ENCODE measurements at regions not wholly inside any gene's neighbourhood (a gene's known extent, or its start where the extent isn't known, plus 50 kb on each side); places are given as distances from the start of the nearest gene placed in this dataset.

DNA sequence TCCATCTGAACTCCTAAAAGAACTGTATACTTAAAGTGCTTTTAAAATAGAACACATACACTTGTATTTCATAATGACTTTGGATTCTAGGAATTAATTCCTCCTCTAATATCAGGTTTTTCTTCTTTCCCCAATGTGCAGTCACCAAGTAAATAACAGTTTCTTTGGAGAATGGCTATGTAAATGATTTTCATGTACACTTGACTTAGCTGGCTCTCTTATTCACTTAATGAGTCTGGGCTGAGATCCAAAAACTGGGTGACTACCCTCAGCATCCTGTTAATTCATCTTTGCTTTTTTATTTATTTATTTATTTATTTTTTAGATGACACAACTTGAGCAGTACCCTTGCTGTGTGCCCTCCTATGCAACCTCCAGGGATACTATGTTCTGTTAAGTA, 1003.7 kb downstream of the SLITRK1 start:
- in situ Hi-C loops (cut with MboI; ENCODE audit: low sequenced_read_pairs) = no loop called here

DNA sequence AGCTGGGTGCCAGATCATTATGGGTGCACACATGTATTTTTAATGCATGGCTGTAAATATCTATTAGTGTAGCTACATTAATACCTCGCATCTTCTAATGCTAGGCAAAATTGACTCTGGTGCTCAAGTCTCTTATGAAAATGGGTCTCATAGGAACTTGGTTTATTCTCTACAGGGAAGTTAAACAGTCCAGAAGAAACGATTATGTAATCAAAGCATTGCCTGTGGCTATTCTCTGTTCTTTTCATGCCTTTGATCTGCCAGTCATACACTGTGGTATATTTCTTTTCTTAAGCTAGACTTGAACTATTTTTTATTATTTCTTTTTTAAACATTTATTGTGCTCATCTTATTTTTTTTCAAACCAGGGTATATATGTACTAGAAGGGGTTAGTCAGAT, 1015.0 kb downstream of the SLITRK1 start:
- in situ Hi-C loops (cut with MboI; ENCODE audit: low sequenced_read_pairs) = no loop called here

DNA sequence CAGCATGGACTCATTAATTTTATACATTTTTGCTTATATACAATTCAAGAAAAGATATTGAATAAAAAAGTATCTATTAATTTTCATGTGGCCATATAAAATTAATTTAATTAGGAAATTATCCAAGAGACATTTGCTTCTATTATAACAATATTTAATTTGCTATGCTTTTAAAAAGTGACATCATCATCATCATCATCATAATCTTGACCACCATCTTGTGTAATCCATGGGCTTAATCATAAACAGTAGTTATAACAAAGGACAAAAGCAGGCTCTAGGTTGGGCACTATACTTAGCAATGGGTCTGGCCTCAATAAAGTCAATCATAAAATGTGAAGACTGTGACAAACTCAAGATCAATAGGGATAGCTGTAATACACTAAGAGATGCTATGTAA, 1031.6 kb downstream of the SLITRK1 start:
- in situ Hi-C loops (cut with MboI; ENCODE audit: low sequenced_read_pairs) = no loop called here

DNA sequence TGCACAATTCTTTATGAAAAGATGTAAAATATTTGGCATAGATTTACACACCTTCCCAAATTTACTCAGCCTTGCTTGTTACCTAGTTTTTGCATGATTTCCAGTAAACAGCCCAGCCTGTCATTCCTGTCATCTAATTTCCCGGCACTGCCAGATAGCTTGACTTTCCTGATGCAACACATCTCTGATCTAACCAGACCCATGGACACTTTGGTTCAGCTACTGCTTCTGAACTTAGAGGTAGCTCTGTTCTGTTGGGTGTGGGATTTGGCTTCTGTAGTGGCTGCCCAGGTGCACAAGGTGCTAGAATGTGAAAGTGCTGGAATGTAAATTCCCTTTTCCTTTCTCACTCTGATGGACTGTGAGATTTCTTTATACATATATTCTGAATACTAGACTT, 1033.5 kb downstream of the SLITRK1 start:
- in situ Hi-C loops (cut with MboI; ENCODE audit: low sequenced_read_pairs) = no loop called here

DNA sequence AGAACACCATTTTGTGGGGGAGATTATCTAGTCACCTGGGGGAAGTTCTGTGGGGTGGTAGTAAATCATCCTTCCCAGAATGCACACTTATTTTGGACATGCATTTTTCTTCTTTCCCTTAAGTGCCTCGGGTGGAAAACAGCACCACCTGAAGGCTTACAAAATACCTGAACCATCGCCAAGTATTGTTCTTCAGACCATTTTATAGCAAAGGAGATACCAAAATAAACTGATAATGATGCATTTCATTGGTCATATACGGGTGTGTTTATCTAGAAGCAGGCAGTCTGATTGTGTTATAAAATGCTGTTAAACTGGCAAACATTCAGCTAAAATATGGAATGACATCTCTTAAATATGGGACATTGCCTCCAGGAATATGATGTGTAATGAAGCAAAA, 1034.7 kb downstream of the SLITRK1 start:
- in situ Hi-C loops (cut with MboI; ENCODE audit: low sequenced_read_pairs) = no loop called here

DNA sequence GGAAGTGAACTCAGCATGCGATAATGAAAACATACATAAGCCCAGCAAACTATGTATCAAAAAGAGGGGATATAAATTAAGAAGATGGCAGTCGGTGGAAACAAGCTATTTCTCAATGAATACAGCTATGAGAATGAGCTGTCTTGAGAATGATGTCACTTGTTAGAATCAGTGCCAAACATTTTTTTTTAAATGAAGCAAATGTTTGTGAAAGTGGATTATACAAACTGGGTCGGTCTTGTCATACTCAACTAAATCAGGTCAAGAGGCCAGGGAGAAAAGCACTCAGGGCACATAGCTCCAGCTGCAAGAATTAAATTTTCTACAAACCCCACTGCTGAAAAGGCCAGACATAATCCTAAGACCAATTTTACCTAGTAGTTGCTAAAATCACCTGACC, 1048.4 kb downstream of the SLITRK1 start:
- in situ Hi-C loops (cut with MboI; ENCODE audit: low sequenced_read_pairs) = no loop called here

DNA sequence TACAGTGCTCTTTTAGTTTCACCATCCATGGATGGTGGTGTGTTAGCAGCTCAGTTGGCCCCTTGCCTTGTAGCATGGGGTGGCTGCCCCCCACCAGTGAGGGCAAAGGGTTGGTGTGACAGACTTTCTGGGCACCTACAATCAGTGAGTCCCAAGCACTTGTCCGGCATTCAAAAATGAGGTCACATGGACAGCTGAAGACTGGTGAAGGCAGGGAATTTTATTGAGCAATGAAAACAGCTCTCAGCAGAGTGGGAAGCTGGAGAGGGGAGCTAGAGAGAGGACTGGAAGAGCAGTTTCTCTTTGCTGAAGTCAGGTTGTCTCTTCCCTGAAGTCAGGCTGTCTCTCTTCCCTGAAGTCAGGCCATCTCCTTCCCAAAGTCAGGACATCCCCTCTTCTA, 1053.2 kb downstream of the SLITRK1 start:
- in situ Hi-C loops (cut with MboI; ENCODE audit: low sequenced_read_pairs) = no loop called here

DNA sequence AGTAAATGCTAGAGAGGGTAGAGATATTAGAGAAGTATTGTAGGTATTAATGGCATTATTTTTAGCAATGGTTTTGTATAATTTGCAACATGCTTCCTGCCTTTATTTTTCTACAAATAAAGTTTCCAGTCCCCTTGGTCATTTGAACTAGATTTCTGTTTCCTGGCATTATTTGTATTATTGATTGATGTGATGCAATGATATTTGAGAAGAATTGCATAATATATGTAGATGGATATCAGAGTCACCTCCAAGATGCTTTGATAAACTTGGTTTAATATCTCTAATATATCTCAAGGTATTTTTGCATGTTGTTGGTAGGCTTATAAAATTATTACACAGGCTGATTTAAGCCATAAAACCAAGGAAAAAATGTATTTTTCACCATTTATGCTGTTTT, 1054.5 kb downstream of the SLITRK1 start:
- in situ Hi-C loops (cut with MboI; ENCODE audit: low sequenced_read_pairs) = no loop called here

DNA sequence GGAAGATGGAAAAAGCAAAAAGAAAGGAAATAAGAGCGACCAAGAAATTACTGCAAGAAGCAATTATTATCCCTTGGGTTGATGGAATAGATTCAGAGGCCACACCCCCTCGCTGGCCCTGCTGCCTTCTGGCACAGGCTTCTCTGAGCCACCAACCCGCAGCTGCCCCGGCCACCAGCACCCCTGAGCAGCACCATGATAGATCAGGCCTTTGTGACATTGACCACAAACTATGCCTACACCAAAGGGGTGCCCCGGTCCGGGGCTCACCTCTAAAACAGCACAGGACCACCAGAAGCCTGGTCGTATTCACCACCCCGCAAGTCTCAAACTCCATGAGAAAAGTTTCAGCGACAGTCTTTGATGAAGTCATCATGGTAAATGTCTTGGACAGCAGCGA, 1059.3 kb downstream of the SLITRK1 start:
- in situ Hi-C loops (cut with MboI; ENCODE audit: low sequenced_read_pairs) = no loop called here

DNA sequence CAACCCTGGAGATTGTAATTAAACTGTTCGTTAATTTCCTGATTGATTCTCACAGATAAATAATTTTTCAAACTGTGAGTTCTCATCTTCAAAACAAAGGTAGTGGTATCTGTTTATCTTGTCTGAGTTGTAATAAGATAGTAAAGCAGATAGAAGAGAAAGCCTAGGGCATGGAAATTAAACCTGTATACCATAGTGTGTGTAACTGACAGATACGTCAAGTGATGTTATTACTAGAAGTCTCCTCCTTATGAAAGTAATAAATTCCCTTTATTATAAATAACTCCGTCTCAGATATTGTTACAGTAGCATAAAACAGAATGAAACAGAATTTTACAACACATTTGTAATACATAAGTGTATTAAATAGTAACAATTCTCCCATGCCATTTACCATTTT, 1065.1 kb downstream of the SLITRK1 start:
- in situ Hi-C loops (cut with MboI; ENCODE audit: low sequenced_read_pairs) = no loop called here

DNA sequence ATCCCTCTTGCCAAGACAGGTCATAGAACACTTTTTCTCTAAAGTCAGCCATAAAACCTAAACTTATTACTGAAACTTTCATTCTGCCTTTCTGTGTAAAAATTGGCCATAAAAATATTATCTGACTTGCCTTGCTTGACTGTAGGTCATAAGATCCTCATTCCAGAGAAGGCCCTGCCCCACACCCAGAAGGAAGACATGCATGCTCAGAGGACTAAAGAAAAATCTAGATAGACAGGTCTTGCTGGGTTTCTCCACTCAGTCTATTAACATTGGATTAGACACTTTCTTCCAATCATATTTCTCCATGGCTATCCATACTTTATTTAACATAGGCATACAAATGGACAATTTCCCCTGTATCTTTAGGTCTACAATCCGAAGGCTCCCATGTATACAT, 1066.5 kb downstream of the SLITRK1 start:
- in situ Hi-C loops (cut with MboI; ENCODE audit: low sequenced_read_pairs) = no loop called here

DNA sequence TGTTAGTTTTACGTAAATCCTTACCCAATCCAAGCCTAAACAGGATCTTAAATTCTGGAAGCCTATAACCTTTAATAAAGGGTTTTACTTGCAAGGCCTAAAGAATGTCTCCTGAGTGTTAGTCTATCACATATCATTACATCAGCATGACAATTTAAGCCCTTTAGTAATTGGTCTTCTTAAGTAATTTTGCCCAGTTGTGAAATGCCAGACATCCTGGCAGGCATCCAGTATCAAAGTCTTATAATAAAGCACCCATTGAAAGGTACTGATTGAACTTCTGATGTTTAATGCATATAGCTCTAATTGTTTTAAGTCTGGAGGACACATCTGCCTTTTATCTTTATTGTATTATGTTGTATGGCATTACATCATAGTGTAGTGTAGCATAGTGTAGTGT, 1078.9 kb downstream of the SLITRK1 start:
- in situ Hi-C loops (cut with MboI; ENCODE audit: low sequenced_read_pairs) = no loop called here

DNA sequence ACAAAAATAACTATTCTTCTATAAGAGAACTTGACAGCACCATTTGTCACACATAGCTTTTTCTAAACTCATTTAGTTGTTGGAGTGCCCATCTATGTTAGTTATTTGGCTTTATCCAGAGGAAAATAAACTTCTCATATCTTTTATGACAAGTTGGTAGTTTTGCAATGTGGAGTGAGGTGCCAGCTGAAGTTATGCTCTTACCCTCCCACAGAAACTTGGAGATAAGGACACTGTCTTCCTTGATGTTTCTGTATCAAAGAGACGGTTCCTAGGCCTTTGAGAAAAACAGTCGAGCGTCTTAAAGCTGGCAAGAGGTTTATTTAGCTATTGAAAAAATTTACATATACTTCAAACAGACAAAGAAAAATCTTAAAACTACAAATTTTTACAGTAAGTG, 1079.7 kb downstream of the SLITRK1 start:
- in situ Hi-C loops (cut with MboI; ENCODE audit: low sequenced_read_pairs) = no loop called here

DNA sequence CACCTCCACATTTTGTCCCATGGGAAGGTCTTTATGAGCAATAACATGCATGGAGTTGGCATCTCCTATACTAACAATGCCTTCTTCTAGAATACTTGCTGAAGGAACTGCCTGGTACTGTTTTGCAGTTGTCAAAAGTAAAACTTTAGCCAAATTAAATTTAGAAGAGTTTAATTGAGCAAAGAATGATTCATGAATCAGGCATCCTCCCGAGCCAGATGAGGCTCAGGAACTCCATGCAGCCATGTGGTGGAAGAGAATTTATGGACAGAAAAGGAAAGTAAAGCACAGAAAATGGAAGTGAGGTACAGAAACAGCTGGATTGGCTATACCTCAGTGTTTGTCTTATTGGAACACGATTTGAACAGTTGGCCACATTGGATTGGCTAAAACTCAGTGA, 1081.9 kb downstream of the SLITRK1 start:
- in situ Hi-C loops (cut with MboI; ENCODE audit: low sequenced_read_pairs) = no loop called here

DNA sequence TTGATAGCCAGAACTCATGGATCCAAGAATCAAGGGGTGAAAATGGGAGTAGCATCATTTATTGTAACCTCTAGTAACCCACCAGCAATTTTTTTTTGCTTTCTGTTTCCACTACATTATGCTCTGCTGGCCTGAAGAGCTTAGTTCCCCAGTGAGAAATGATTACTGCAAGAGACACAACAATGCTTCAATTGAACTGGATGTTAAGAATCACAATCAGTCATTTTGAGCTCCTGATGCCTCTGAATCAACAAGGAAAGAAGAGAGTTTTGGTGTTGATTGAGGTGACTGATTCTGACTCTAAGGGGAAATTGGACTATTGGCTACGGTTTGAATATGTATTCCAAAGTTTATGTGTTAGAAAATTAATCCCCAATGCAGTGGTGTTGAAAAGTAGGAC, 1084.4 kb downstream of the SLITRK1 start:
- in situ Hi-C loops (cut with MboI; ENCODE audit: low sequenced_read_pairs) = no loop called here

DNA sequence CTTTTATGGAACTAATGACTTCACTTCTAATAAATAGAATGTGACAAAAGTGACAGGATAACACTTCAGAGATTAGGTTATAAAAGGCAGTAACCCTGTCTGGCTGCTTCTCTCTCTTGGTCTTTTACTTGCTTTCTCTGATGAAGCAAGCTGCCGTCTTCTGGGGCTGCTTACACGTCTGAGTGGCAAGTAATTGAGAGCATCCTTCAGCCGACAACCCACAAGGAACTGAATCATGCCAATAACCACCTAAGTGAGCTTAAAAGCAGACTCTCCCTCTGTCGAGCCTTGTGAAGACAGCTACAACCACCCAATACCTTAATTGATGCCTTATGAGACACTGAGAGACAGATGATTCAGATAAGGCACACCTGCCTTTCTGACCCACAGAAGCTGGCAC, 1091.2 kb downstream of the SLITRK1 start:
- in situ Hi-C loops (cut with MboI; ENCODE audit: low sequenced_read_pairs) = no loop called here

DNA sequence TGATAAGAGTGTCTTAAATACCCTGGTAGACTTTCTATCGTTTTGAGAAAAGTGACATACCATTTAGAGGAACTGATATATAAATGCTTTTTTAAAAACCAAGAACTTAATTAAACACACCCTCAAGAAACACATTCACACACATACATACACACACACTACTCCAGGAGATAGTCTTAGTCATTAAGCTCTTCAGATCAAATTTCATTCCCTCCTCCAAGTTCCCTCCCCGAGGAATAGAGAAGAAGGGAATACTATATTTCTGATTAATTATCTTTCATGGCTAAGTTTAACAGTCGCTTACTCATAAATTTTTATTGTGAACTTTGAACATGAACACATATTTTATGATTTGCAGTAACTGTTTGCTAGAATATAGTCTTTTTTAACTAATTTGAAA, 1109.5 kb downstream of the SLITRK1 start:
- in situ Hi-C loops (cut with MboI; ENCODE audit: low sequenced_read_pairs) = no loop called here

DNA sequence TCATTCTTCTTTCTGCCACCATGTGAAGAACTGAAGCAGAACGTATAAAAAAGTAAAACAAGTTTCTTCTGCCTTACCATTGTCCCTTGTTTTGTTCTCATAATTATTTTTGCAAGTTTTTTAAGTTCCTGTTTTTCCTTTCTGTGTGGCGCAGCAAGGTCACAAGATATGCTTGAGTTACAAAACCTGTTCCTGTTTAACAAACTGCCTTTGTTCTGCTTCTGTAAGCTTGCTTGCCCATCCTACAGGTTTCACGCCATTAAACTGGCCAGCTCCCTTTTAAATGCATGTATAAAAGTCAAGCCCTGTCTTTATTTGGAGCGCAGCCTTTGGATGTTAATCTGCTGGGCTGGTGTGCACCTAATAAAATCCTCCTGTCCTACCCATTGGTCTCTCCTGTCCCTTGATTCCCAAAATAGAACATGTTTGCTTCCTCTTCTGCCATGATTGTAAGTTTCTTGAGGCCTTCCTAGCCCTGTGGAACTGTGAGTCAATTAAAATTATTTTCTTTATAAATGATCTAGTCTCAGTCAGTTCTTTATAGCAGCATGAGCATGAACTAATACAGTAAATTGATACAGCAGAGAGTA, 1115.4 kb downstream of the SLITRK1 start:
- in situ Hi-C loops (cut with MboI; ENCODE audit: low sequenced_read_pairs) = no loop called here

DNA sequence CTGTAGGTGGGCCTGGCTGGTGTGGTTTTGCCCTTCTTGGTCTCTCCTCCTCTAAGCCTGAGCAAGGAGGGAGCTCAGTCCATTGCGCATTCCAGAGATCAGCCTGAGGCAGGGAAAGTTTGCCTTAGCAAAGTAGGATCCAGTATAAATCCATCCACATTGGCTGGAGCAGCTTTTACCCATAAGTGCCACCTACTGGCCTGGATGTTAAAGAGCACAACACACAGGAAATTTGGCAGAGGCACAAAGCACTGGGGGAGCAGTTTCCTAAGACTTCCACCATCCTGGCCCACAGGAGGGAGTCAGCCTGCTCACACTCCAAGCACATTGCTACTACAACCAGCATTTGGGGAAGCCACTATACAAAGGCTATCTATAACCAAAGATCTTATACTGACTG, 1124.2 kb downstream of the SLITRK1 start:
- in situ Hi-C loops (cut with MboI; ENCODE audit: low sequenced_read_pairs) = no loop called here

DNA sequence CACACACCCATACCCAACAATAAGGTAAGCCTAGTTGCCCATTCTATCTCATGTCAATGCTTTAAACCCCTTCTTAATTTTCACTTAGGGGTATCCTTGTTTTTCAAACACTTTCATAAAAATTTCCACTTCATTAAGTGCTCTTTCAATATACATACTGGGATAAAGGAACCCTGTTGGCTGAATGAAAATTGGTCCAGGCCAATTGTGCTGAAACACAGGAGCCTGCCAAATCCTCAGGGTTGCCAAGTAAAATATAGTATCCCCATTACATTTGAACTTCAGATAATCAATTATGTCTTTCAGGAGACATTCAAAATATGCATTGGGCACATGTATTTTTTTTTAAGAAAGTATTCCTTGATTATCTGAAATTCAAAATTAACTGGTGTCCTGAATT, 1131.1 kb downstream of the SLITRK1 start:
- in situ Hi-C loops (cut with MboI; ENCODE audit: low sequenced_read_pairs) = no loop called here

DNA sequence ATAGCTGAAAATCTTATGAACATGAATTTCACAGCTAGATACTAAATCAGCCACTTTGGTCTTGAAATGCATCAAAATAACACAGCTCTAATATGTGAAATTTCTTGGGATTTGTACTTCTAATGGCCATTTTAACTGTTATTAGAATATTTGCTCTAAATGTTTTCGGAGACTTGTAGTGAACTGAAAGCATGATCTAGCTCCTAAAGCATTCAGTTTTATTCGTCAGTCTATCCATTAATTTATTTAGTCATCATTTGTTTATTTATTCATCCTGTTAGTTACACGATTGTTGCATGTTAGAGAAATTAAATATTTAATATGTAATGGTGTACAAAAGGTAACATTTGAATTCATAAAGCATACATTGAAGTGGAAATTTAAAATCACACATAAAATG, 1132.7 kb downstream of the SLITRK1 start:
- in situ Hi-C loops (cut with MboI; ENCODE audit: low sequenced_read_pairs) = no loop called here

DNA sequence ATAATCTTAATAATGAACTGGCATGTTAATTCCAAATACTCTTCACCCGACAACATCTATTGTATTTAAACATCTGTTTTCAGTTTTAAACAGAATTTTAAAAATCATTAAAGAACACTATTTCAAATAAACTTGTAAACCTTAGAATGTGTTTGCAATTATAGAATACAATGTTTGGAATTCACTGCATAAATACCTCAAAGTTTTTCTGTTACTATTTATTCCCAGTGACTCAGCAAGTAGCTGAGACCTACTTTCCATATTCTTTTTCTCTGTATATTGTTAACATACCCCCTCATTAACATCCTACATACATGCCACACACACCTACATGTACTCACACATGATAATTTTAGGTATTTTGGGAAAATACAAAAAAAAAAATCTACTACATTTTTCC, 1134.3 kb downstream of the SLITRK1 start:
- in situ Hi-C loops (cut with MboI; ENCODE audit: low sequenced_read_pairs) = no loop called here

DNA sequence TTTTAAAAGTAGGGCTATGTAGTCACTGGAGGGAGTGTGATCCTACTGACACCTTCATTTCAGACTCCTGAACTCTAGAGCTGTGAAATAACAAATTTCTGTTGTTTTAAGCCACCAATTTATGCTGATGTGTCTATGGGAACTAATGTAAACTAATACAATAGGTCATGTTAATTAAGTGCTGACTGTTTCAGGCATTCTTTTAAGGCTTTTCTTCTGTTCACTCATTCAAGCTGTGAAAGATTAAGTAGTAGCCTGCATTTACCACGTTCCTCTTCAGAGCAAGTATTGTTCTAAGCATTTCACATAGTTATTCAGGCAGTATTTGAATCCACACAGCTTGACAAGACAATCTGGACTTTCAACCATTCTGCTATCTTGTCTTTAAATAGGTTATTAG, 1135.0 kb downstream of the SLITRK1 start:
- in situ Hi-C loops (cut with MboI; ENCODE audit: low sequenced_read_pairs) = no loop called here

DNA sequence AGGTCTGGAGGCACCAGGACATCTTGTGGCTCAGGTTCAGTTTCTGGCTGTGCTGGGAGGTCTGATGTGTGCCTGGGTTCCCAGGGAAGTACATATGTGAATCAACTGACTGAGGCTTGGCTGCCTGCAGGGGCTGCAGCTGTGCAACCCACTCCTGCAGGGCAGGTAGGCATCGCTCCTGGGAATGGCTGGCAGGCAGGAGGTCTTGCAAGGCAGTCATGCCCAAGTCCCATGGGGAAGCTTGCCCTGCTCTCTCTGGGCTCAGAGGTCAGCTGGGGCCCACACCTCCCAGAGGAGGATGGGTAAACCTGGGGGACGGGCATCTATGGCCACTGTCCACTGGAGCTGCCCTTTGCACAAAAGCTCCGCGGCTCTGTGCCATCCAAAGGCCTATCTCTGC, 1141.8 kb downstream of the SLITRK1 start:
- in situ Hi-C loops (cut with MboI; ENCODE audit: low sequenced_read_pairs) = no loop called here

Data from HL-60/S4 treated with phorbol 12-myristate 13-acetate at 8.2 ng/mL for 4 days and 3 days (cell line).